Uterus (tissue), 2 donors: ENCODE measurements at regions not wholly inside any gene's neighbourhood (a gene's known extent, or its start where the extent isn't known, plus 50 kb on each side); places are given as distances from the start of the nearest gene placed in this dataset.

Experiments used
- CTCF ChIP-seq, 4 experiments: fragments of 200-600 bp in 2 of 4; fragments of 450-650 bp in 2 of 4; sonication (generic) in 2 of 4; IDR thresholded peaks; one replicate each; pipeline ENCODE4 v1.5.1; 2016 to 2019; ENCODE audit warnings: antibody characterized with exemption in 4 of 4, mild to moderate bottlenecking in 2 of 4, moderate library complexity in 1 of 4
- POLR2A ChIP-seq, 2 donors: fragments of 450-650 bp; IDR thresholded peaks; one replicate each; pipeline ENCODE4 v1.6.1; 2016; ENCODE audit warnings: antibody characterized with exemption in 2 of 2, mild to moderate bottlenecking in 1 of 2, moderate library complexity in 1 of 2

- no peak for TF ChIP-seq CTCF (IDR thresholded peaks at IDR 0.05)
- TF ChIP-seq POLR2A (IDR thresholded peaks at IDR 0.05) = no peak
Observed at GRCh38 chr5:13572163-13572562, 372.3 kb downstream of the DNAH5 start.
